Mesenchymal stem cell (in vitro differentiated cells and primary cell): ENCODE measurements at regions not wholly inside any gene's neighbourhood (a gene's known extent, or its start where the extent isn't known, plus 50 kb on each side); places are given as distances from the start of the nearest gene placed in this dataset.
A peak's percentile ranks its signal among the peaks of the same experiment; 100 is the strongest.

Experiments used
- DNase-seq: peaks from one replicate; pipeline ENCODE4 v3.0.0-alpha.2; 2013
- H2AFZ ChIP-seq: one replicate; pipeline ENCODE4 v1.6.1; 2013; ENCODE audit warnings: low read depth, mild to moderate bottlenecking, control low read depth, inconsistent platforms, low read length, moderate library complexity
- H2AK5ac ChIP-seq: 2 replicates; pipeline ENCODE4 v1.6.1; 2013; ENCODE audit warnings: low read length, moderate library complexity, mild to moderate bottlenecking, inconsistent platforms; ENCODE audit not compliant: severe bottlenecking
- H2BK120ac ChIP-seq: one replicate; pipeline ENCODE4 v1.6.1; 2013; ENCODE audit warnings: low read depth, mild to moderate bottlenecking, inconsistent platforms, low read length, moderate library complexity
- H2BK12ac ChIP-seq, 2 experiments: one replicate each; pipeline ENCODE4 v1.6.1; 2013; ENCODE audit warnings: inconsistent platforms in 2 of 2, low read length in 2 of 2, mild to moderate bottlenecking in 2 of 2, moderate library complexity in 2 of 2, control low read depth in 1 of 2
- H2BK15ac ChIP-seq: one replicate; pipeline ENCODE4 v1.6.1; 2013; ENCODE audit warnings: mild to moderate bottlenecking, low read depth, inconsistent platforms; ENCODE audit not compliant: poor library complexity, severe bottlenecking
- H2BK5ac ChIP-seq: 2 replicates; pipeline ENCODE4 v1.6.1; 2013; ENCODE audit warnings: low read depth, mild to moderate bottlenecking, low read length, control low read depth, inconsistent platforms; ENCODE audit not compliant: poor library complexity, severe bottlenecking
- H3K14ac ChIP-seq, 2 experiments: one replicate each; pipeline ENCODE4 v1.6.1; 2013; ENCODE audit warnings: inconsistent platforms in 2 of 2, low read length in 2 of 2, control low read depth in 1 of 2, mild to moderate bottlenecking in 1 of 2, moderate library complexity in 1 of 2
- H3K18ac ChIP-seq, 2 experiments: one replicate each; pipeline ENCODE4 v1.6.1; 2013; ENCODE audit warnings: inconsistent platforms in 2 of 2, low read length in 2 of 2, control low read depth in 1 of 2, low read depth in 1 of 2, mild to moderate bottlenecking in 1 of 2
- H3K23ac ChIP-seq, 2 experiments: one replicate each; pipeline ENCODE4 v1.6.1; 2013; ENCODE audit warnings: inconsistent platforms in 2 of 2, low read length in 2 of 2, mild to moderate bottlenecking in 2 of 2, moderate library complexity in 2 of 2, control low read depth in 1 of 2
- H3K27ac ChIP-seq: 2 replicates; pipeline ENCODE4 v1.5.1; 2013; ENCODE audit warnings: mild to moderate bottlenecking, moderate library complexity, low read length, control low read depth, inconsistent platforms; ENCODE audit not compliant: poor library complexity, severe bottlenecking
- H3K27me3 ChIP-seq, 2 experiments: 2 replicates each; pipeline versions ENCODE4 v1.6.1 to v1.7.0; 2013; ENCODE audit warnings: low read length in 2 of 2, mild to moderate bottlenecking in 2 of 2, moderate library complexity in 2 of 2, control low read depth in 1 of 2, inconsistent platforms in 1 of 2; ENCODE audit not compliant: control insufficient read depth in 1 of 2, insufficient read depth in 1 of 2
- H3K36me3 ChIP-seq, 2 experiments: 2 replicates each; pipeline versions ENCODE4 v1.6.1 to v1.7.0; 2013; ENCODE audit warnings: low read length in 2 of 2, control low read depth in 1 of 2, inconsistent platforms in 1 of 2, low read depth in 1 of 2, mild to moderate bottlenecking in 1 of 2; ENCODE audit not compliant: insufficient read depth in 2 of 2, control insufficient read depth in 1 of 2
- H3K4ac ChIP-seq, 2 experiments: one replicate each; pipeline ENCODE4 v1.6.1; 2013; ENCODE audit warnings: inconsistent platforms in 2 of 2, low read length in 2 of 2, mild to moderate bottlenecking in 2 of 2, moderate library complexity in 2 of 2, control low read depth in 1 of 2, low read depth in 1 of 2
- H3K4me1 ChIP-seq: 2 replicates; pipeline ENCODE4 v1.6.1; 2013; ENCODE audit warnings: low read depth, low read length, control low read depth; ENCODE audit not compliant: control insufficient read depth, insufficient read depth
- H3K4me2 ChIP-seq: 2 replicates; pipeline ENCODE4 v1.6.1; 2013; ENCODE audit warnings: low read length, mild to moderate bottlenecking, inconsistent platforms; ENCODE audit not compliant: poor library complexity, severe bottlenecking
- H3K4me3 ChIP-seq, 2 experiments: 2 replicates each; pipeline versions ENCODE4 v1.5.1 to v1.7.0; 2013; ENCODE audit warnings: low read length in 2 of 2, mild to moderate bottlenecking in 2 of 2, control low read depth in 1 of 2, low read depth in 1 of 2; ENCODE audit not compliant: insufficient read depth in 1 of 2
- H3K79me1 ChIP-seq: replicated peaks from 2 replicates; pipeline ENCODE4 v1.6.1; 2013; ENCODE audit warnings: mild to moderate bottlenecking, control low read depth, low read length, inconsistent platforms; ENCODE audit not compliant: poor library complexity, severe bottlenecking
- H3K9ac ChIP-seq: 2 replicates; pipeline ENCODE4 v1.7.0; 2013; ENCODE audit warnings: mild to moderate bottlenecking, low read length, moderate library complexity
- H3K9me3 ChIP-seq: 2 replicates; pipeline ENCODE4 v1.7.0; 2013; ENCODE audit warnings: mild to moderate bottlenecking, low read length; ENCODE audit not compliant: control insufficient read depth
- H4K8ac ChIP-seq: one replicate; pipeline ENCODE4 v1.6.1; 2013; ENCODE audit warnings: inconsistent platforms, mild to moderate bottlenecking, low read length, moderate library complexity
- H4K91ac ChIP-seq: one replicate; pipeline ENCODE4 v1.6.1; 2013; ENCODE audit warnings: mild to moderate bottlenecking, low read length, inconsistent platforms
- WGBS: methylation state at CpG from one replicate; pipeline ENCODE4 v1.1.7; 2013; ENCODE audit warnings: mixed read lengths; 5-methylcytosine and 5-hydroxymethylcytosine counted together

- Histone ChIP-seq H3K4me1 (peaks cover 3% of the 10 kb centered on the region), H3K9ac (no peak overlapping the region), H4K91ac (peak overlapping the region; percentile 7), H3K79me1 (no peaks in the 10 kb centered on the region), H3K4me3 (no peak overlapping the region), H3K18ac (no peak overlapping the region), H2BK120ac (no peak overlapping the region), H3K4ac (no peak overlapping the region), H3K36me3 (no peaks in the 10 kb centered on the region), H2BK15ac (no peak overlapping the region), H3K14ac (no peak overlapping the region), H2BK5ac (no peak overlapping the region), H2AK5ac (no peak overlapping the region), H2BK12ac (no peak overlapping the region), H4K8ac (no peak overlapping the region), H3K27me3 (peaks cover 0 to 10% of the 10 kb centered on the region in 2 experiments), H3K4me2 (no peak overlapping the region), H3K27ac (no peak overlapping the region), H3K9me3 (no peaks in the 10 kb centered on the region), H2AFZ (no peak overlapping the region), H3K23ac (no peak overlapping the region)
- no peak for DNase-seq
- WGBS = 88% methylated on average over 28 of the region's 29 CpGs
Measured at GRCh38 chr6:3617681-3618311, 133.7 kb downstream of the PXDC1 start.

GRCh38 chr6:3617192-3617631, 134.3 kb downstream of the PXDC1 start:
- H2BK120ac ChIP-seq = no peak overlapping the region
- no peak overlapping the region for H2BK5ac ChIP-seq
- H2AK5ac ChIP-seq = no peak overlapping the region
- peaks cover 0 to 5% of the 10 kb centered on the region in 2 experiments for H3K27me3 ChIP-seq
- no peak overlapping the region for H3K18ac ChIP-seq
- H3K9ac ChIP-seq = no peak overlapping the region
- H3K79me1 ChIP-seq = no peaks in the 10 kb centered on the region
- H3K14ac ChIP-seq = no peak overlapping the region
- no peak overlapping the region for H3K4me2 ChIP-seq
- H3K27ac ChIP-seq = no peak overlapping the region
- no peak overlapping the region for H4K8ac ChIP-seq
- DNase-seq = no peak
- no peak overlapping the region for H2BK15ac ChIP-seq
- H3K4ac ChIP-seq = no peak overlapping the region
- H3K36me3 ChIP-seq = no peaks in the 10 kb centered on the region
- no peak overlapping the region for H2BK12ac ChIP-seq
- H2AFZ ChIP-seq = no peak overlapping the region
- no peak overlapping the region for H3K4me3 ChIP-seq
- no peak overlapping the region for H4K91ac ChIP-seq
- no peak overlapping the region for H3K23ac ChIP-seq
- no peaks in the 10 kb centered on the region for H3K9me3 ChIP-seq
- H3K4me1 ChIP-seq = peaks cover 3% of the 10 kb centered on the region
- 94% methylated on average over 4 of the region's 7 CpGs for WGBS

- H3K79me1 ChIP-seq = no peaks in the 10 kb centered on the region
- H2BK12ac ChIP-seq = no peak overlapping the region
- peaks cover 0 to 5% of the 10 kb centered on the region in 2 experiments for H3K27me3 ChIP-seq
- no peaks in the 10 kb centered on the region for H3K36me3 ChIP-seq
- no peak overlapping the region for H3K4me3 ChIP-seq
- no peak overlapping the region for H3K4me2 ChIP-seq
- H3K23ac ChIP-seq = no peak overlapping the region
- no peak overlapping the region for H3K9ac ChIP-seq
- no peak overlapping the region for H3K18ac ChIP-seq
- H3K4ac ChIP-seq = no peak overlapping the region
- no peak overlapping the region for H2BK120ac ChIP-seq
- no peaks in the 10 kb centered on the region for H3K9me3 ChIP-seq
- no peak overlapping the region for H3K14ac ChIP-seq
- no peak overlapping the region for H2AK5ac ChIP-seq
- H3K4me1 ChIP-seq = peaks cover 7% of the 10 kb centered on the region
- H2BK15ac ChIP-seq = no peak overlapping the region
- no peak overlapping the region for H2BK5ac ChIP-seq
- no peak overlapping the region for H4K8ac ChIP-seq
- no peak overlapping the region for H3K27ac ChIP-seq
- WGBS = 88% methylated on average over 9 of the region's 9 CpGs
- no peak for DNase-seq
- no peak overlapping the region for H2AFZ ChIP-seq
- no peak overlapping the region for H4K91ac ChIP-seq
Measured at GRCh38 chr6:3616565-3617176, 134.8 kb downstream of the PXDC1 start.

- Histone ChIP-seq H3K4me2 (no peak overlapping the region), H2AFZ (no peak overlapping the region), H3K79me1 (no peaks in the 10 kb centered on the region), H3K27me3 (peaks cover 0 to 5% of the 10 kb centered on the region in 2 experiments), H2AK5ac (no peak overlapping the region), H4K8ac (no peak overlapping the region), H3K23ac (no peak overlapping the region), H3K4me3 (no peak overlapping the region), H3K18ac (no peak overlapping the region), H2BK5ac (no peak overlapping the region), H3K4ac (no peak overlapping the region), H2BK120ac (no peak overlapping the region), H3K14ac (no peak overlapping the region), H3K9ac (no peak overlapping the region), H3K27ac (no peak overlapping the region), H4K91ac (no peak overlapping the region), H3K36me3 (no peaks in the 10 kb centered on the region), H2BK12ac (no peak overlapping the region), H2BK15ac (no peak overlapping the region), H3K4me1 (peaks cover 8% of the 10 kb centered on the region), H3K9me3 (no peaks in the 10 kb centered on the region)
- DNase-seq = no peak
- 95% methylated on average over 9 of the region's 11 CpGs for WGBS
Measured at GRCh38 chr6:3615391-3616380, 135.8 kb downstream of the PXDC1 start.
